ENCODE measurements at regions not wholly inside any gene's neighbourhood (a gene's known extent, or its start where the extent isn't known, plus 50 kb on each side); places are given as distances from the start of the nearest gene placed in this dataset.

DNA sequence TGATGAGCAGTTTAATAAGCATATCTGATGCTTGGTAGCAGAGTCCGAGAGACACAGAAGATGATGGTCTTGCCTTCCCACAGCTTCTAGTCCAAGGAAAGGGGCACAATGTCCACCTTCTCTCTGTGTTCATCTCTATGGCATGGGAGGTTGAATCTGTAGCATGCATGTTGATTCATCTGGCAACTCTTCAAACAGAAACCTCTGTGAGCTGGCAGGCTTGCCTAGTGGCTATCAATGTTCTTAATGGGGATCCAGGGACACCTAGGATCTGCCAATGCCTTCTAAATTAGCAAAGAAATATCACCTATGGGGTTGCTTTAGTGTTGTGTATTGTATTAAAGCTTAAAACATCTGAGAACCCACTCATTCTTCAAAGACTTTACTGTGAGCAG is 170.8 kb downstream of the INO80D start:
- H3K27ac ChIP-seq, result no peak overlapping the region
- DNase-seq, result no peak
- TF ChIP-seq POLR2AphosphoS5 (IDR thresholded peaks at IDR 0.05), result no peak
- TF ChIP-seq, protein P1, sequence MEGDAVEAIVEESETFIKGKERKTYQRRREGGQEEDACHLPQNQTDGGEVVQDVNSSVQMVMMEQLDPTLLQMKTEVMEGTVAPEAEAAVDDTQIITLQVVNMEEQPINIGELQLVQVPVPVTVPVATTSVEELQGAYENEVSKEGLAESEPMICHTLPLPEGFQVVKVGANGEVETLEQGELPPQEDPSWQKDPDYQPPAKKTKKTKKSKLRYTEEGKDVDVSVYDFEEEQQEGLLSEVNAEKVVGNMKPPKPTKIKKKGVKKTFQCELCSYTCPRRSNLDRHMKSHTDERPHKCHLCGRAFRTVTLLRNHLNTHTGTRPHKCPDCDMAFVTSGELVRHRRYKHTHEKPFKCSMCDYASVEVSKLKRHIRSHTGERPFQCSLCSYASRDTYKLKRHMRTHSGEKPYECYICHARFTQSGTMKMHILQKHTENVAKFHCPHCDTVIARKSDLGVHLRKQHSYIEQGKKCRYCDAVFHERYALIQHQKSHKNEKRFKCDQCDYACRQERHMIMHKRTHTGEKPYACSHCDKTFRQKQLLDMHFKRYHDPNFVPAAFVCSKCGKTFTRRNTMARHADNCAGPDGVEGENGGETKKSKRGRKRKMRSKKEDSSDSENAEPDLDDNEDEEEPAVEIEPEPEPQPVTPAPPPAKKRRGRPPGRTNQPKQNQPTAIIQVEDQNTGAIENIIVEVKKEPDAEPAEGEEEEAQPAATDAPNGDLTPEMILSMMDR (IDR thresholded peaks at IDR 0.05), result no peak
- TF ChIP-seq POLR2A (IDR thresholded peaks at IDR 0.05), result no peak
- TF ChIP-seq EP300 (IDR thresholded peaks at IDR 0.05), result no peak
- H3K4me3 ChIP-seq, result no peak overlapping the region
- no peak for ATAC-seq (ENCODE audit: low FRiP score in 2 of 2)
- no peaks in the 10 kb centered on the region for H3K36me3 ChIP-seq
- no peaks in the 10 kb centered on the region for H3K27me3 ChIP-seq
- H3K9me3 ChIP-seq, result no peaks in the 10 kb centered on the region
- no peaks in the 10 kb centered on the region for H3K4me1 ChIP-seq
- WGBS, 2 donors, result 84 to 100% methylated on average over 1 of the region's 1 CpG

DNA sequence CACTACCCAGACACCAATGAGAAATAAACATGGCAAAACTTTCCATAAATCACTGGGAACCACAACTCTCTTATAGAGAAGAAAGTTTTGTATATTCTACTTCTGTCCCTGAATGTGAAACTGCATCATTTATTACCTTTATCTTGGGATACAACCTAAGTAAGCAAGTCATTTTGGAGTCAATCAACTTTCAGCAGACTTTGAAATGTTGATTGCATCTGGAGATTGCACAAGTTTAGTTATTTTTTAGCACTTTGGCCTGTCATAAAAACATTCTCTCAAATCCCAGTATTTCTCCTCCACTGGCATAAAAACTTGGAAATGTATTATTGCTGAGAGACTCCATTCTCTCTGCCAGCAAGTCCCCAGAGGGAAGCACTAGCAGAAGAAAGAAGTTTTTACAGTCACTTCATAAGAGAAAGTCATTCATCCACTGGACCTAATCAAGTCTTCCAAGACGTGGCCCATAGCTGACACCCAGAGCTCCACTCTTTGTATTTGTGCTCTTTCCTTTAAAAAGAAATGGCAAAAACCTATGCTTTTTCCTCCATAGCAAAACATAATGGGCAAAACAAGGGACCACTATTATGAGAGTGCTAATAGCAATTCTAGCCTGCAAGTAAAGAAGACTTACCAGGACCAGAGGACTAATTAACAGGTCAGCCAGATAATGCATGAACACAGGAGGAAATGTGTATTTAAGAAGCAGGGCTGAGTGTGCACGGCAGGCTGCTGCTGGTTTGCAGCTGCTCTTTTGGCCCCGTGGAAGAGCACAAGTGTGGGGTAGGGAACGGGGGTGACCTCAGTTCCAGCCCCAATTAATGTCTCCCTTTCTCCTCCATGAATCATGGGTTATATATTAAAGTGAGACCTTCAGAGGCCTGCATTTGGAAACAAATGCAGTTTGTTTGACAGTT is 171.5 kb downstream of the INO80D start:
- no peak for DNase-seq
- Histone ChIP-seq H3K27ac (no peak overlapping the region), H3K27me3 (no peaks in the 10 kb centered on the region), H3K9me3 (no peaks in the 10 kb centered on the region), H3K36me3 (no peaks in the 10 kb centered on the region), H3K4me3 (no peak overlapping the region), H3K4me1 (no peaks in the 10 kb centered on the region)
- WGBS, 2 donors, result 65 to 68% methylated on average over 4 of the region's 4 CpGs
- ATAC-seq (ENCODE audit: low FRiP score in 2 of 2), result no peak
- TF ChIP-seq POLR2A (IDR thresholded peaks at IDR 0.05), result no peak
- TF ChIP-seq EP300 (IDR thresholded peaks at IDR 0.05), result no peak
- no peak for TF ChIP-seq POLR2AphosphoS5 (IDR thresholded peaks at IDR 0.05)
- TF ChIP-seq, protein P1 (IDR thresholded peaks at IDR 0.05), result no peak

DNA sequence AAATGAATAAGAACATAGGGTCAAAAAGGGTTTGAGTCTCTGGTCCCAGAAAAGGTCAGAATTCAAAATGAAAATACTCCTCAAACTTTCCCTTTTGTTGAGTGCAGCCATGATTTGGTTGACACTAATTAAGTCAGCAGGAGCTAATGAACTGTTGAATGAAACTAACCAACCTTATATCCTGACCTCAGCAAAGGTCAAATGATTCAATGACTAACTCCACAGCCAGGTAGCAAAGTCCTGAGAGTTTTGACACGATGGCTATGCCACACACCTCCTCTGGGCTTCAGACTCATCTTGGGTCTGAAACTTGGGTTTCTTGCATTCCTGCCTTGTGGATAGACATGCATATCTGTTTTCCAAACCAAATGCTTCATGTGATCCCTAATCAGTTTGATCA is 172.3 kb downstream of the INO80D start:
- Histone ChIP-seq H3K9me3 (no peaks in the 10 kb centered on the region), H3K27ac (no peak overlapping the region), H3K4me3 (no peak overlapping the region), H3K4me1 (no peaks in the 10 kb centered on the region), H3K27me3 (no peaks in the 10 kb centered on the region), H3K36me3 (no peaks in the 10 kb centered on the region)
- 82 to 91% methylated on average over 1 of the region's 1 CpG for WGBS, 2 donors
- TF ChIP-seq POLR2A (IDR thresholded peaks at IDR 0.05), result no peak
- TF ChIP-seq EP300 (IDR thresholded peaks at IDR 0.05), result no peak
- TF ChIP-seq, protein P1 (IDR thresholded peaks at IDR 0.05), result no peak
- no peak for TF ChIP-seq POLR2AphosphoS5 (IDR thresholded peaks at IDR 0.05)
- no peak for DNase-seq
- no peak for ATAC-seq (ENCODE audit: low FRiP score in 2 of 2)

DNA sequence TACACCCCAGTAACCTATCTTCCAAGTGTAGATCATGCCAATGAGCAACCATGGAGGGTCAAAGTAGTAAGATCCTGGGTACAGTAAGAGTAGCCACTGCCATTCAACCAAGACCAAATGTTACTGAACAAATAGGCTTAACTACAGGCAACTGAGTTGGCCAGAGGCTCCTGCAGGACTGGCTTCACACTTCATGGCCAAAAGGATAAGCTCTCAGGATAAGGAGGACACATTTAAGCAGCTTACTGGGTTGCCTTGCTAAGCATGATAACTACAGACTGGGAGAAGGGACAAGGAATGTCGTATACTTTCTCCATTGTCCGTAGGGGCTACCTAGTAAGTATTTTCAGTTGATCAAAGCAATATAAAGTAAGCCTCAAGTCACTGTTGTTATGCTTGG is 174.7 kb downstream of the INO80D start:
- ATAC-seq (ENCODE audit: low FRiP score in 2 of 2) (no peak), DNase-seq (no peak)
- H3K27ac ChIP-seq, result no peak overlapping the region
- no peak overlapping the region for H3K4me3 ChIP-seq
- WGBS, 2 donors, result 96 to 97% methylated on average over 2 of the region's 2 CpGs
- TF ChIP-seq POLR2AphosphoS5 (IDR thresholded peaks at IDR 0.05) (no peak), POLR2A (IDR thresholded peaks at IDR 0.05) (no peak), EP300 (IDR thresholded peaks at IDR 0.05) (no peak)
- TF ChIP-seq, protein P1 (IDR thresholded peaks at IDR 0.05), result no peak
- no peaks in the 10 kb centered on the region for H3K27me3 ChIP-seq
- no peaks in the 10 kb centered on the region for H3K4me1 ChIP-seq
- H3K9me3 ChIP-seq, result no peaks in the 10 kb centered on the region
- H3K36me3 ChIP-seq, result no peaks in the 10 kb centered on the region

DNA sequence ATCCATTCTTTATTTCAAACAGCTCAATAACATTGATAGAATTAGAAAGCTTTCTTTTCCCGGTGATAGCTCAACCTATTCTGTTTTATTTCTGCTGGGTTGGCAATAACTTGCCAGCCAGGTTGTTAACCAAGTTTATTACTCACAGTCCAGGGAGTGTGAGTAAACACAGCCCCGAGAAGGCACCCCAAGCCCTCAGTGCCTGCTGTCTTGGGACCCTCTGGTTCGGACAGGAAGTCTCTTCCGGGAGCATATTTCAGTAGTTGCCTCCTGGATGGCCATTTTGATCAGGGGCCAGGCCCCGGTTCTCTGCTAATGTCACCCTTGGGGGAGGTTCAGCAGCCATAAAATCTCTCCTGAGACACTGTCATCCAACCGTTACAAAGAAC is 176.8 kb downstream of the INO80D start:
- Histone ChIP-seq H3K27ac (no peak overlapping the region), H3K36me3 (no peaks in the 10 kb centered on the region), H3K4me1 (no peaks in the 10 kb centered on the region), H3K4me3 (no peak overlapping the region), H3K9me3 (no peaks in the 10 kb centered on the region), H3K27me3 (no peaks in the 10 kb centered on the region)
- WGBS, 2 donors, result 86 to 87% methylated on average over 6 of the region's 6 CpGs
- TF ChIP-seq POLR2AphosphoS5 (IDR thresholded peaks at IDR 0.05) (no peak), EP300 (IDR thresholded peaks at IDR 0.05) (no peak), POLR2A (IDR thresholded peaks at IDR 0.05) (no peak)
- TF ChIP-seq, protein P1 (IDR thresholded peaks at IDR 0.05), result no peak
- ATAC-seq (ENCODE audit: low FRiP score in 2 of 2) (no peak), DNase-seq (no peak)
